GM18861 (cell line): ENCODE measurements at regions not wholly inside any gene's neighbourhood (a gene's known extent, or its start where the extent isn't known, plus 50 kb on each side); places are given as distances from the start of the nearest gene placed in this dataset.

Experiments
- ATAC-seq: cut with Tn5 transposase; IDR thresholded peaks from one replicate; pipeline ENCODE4 v1.9.1; 2021; ENCODE audit not compliant: unreplicated experiment

DNA sequence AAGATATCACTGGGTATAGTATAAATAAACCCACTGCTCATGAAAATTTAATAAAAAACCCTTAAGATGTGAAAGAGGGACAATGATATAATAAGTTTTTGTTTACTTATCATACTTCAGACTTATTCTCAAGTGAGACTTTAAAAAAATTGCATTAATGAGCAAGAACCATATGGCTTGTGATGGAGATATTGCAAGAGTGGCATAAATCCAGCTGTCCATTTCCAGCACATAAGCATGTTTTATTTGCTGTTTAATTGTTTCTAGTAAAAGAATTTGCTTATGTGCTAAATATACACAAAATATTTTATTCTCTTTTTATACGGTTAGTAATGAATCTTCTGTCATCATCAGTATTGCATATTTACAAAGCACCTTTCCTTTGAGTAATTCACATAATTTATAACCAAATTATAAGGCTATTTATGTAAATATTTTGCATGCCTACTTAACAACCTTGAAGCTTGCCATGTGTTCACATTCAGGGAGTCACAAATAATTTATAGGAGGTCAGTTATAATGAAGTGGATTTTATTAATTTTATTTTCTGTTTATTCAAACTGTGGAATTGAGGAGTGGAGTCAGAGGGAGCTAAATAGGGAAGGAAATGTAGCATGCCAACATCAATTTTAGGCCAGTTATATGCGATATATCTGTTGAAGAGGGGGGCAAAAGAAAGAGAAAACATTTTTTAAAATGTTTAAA, 318.5 kb upstream of the CWC22 start:
- ATAC-seq, result no peak

DNA sequence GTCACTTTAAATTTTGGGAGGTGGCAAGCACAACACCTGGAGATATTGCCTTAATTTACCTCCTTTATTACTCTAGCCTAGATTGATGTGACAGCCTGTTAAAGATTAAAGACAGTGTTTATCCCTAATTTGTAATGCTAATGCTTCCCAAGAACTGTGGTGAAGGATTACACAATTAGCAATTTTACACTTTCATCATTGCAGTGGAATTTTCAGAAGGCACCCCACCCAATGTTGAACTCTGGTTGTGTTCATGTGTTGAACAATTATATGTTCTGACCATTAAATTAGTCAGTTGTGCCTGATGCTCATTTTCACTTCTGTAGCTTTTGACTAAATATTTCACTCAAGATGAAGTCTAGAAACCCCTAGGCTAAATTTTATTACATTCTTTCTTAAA, 317.1 kb upstream of the CWC22 start:
- no peak for ATAC-seq

DNA sequence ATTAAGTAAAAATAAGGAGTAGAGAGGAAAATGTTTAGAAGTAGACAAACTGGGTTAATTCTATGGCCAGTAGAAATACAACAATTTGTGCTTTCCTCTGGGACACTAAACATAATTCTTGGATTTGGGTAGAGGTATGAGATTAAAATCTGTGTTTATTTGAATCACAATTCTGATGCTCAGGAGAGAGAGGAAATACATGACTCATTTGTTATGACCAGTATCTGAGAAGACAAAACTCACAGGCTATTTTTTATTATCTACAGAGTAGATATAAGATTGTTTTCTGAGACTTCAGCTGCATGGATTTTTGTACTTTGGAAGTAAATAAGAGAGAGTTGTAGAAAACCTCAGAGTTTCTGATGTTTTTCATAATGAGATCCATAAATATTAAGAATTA, 315.7 kb upstream of the CWC22 start:
- ATAC-seq, result no peak

DNA sequence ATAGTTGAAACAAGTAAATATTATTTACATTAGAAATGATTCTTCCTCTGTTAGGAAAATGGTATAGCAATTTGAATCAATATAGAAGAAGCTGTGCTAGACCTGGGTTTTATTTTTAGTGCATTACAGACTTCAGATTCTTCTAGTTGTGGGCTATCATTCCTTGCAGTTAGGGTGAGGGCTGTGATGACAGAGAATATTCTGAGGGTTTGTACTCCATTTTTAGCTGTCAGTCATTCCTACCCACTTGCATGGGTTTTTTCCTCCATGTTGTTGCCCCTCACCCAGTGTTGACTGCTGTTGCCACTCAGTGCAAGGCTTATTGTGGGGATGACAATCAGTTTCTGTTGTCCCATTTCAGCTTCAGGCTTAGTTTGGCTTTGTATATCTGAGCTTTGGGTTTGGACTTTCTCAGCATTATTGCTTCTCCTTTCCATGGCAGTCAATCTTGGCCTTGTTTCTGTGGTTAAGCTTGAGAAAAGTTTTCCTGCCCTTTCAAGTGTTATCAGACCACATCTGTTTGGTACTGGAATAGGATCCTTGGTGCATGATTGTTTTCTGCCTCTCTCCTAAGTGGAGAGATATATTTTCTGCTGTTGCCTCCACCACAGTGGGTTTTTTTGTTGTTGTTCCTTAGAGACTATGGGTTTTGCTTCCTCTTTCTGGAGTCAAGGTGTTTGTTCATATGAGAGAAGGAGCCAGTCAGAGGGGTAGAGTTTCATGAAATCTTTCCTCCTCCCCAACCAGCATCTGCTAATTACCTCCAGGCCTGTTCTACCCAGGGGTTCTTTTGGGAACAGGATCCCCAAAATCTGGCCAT, 312.7 kb upstream of the CWC22 start:
- peak; percentile 94 for ATAC-seq

DNA sequence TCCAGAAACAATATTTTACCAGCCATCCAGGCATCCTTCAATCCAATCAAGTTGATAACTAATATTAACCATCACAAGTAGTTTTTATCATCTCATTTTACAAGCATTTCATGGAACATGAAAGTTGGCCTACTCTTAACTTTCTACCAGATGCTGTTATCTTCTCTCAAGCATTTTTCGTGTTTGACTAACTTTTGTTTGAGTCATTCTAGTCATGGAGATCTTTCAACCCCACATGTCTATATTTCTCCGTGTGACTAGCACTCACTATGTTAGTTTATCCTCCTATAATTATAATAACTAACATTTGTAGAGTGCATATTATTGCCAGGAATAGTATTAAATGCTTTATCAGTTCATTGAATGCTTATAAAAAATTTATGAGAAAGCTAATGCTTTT, 307.0 kb upstream of the CWC22 start:
- ATAC-seq, result no peak

DNA sequence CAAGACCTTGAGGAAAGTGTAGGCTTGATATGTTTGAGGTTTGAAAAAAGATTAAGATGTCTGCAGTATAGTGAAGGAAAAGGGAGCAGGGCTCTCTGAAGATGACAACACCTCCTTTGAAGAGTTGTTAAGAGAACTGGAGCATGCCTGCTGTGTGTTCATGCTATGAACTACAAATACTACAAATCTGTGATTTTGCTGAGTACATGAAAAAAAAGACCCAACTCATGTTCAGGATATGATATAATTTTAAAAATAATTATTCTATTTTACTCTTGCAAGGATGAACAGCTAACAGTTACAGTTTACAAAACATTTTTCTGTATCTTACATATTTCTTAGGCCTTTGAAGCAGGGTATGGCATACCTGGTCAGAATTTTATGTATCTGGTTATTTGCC, 305.4 kb upstream of the CWC22 start:
- ATAC-seq, result no peak

DNA sequence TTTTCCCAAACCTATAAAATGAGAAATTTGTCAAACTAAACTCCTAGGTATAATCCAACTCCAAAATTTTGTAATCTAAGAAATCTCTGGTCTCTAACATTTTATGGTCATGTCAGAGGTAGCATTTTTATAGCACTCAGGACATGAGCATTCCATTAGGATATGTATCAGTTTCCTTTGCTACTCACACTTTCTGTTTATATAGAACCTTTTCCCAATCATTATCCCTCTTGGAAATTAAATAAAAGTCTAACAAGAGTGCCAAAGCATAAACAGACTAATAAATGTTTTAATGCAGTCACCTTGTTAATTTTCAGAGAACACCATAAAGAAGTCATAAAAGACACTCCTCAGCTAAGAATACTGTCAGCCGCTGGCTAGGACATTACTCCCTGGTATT, 300.0 kb upstream of the CWC22 start:
- ATAC-seq, result no peak

DNA sequence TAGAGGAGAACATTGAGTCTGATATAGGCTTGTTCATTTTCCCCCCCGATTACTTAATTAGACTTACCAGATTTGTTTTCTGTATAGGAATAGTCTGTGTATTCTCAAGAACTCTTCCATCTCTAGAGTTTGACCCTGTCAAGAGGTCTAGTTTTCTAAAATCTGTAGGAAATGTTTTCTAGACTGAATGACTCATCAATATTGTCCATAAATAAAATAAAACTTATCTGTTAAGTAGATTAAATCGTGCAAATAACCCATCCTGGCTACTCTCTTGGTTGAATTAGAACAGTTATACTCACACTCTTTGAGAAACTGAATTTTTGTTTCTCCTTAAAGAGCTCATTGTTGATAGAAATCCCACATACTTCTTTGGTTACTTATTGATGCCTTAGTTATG, 299.2 kb upstream of the CWC22 start:
- no peak for ATAC-seq

DNA sequence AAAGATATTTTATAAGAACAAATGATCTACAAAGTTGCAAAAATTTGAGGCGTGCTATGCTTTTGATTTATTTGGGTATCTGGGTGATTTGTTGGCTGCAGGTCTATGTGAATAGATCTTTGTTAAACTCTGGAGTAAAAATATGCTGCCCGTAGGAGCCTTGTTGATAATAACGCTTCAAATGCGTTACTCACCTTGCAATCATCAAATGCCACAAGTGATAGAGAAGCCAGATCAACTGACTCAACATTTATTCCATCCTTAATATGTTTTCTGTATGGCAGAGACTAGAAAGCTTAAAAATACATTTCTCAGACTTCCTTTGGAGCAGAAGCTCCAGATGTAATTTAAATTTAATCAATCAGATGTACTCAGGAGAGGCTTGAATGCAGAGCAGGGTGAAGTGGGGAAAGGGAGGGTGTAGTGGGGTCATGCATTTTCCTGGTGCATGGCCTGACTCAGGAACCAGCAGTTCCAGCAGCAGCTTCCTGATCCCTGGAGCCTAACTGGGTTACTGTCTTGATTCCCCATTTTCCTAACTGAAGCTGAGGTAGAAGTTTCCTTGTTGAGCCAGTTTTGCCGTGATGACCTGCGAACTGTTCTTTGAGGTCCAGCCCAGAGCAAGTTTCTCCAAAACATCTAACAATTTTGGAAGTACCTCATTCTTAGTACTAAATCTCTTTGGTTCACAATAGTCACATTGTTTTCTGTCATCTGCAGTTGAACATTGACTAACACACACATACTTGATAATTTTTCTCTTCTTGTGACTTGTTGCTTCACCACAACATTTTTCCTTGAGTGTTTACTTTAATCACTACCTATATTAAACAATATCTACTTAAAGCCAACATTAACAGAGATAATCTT, 284.7 kb upstream of the CWC22 start:
- ATAC-seq, result no peak

DNA sequence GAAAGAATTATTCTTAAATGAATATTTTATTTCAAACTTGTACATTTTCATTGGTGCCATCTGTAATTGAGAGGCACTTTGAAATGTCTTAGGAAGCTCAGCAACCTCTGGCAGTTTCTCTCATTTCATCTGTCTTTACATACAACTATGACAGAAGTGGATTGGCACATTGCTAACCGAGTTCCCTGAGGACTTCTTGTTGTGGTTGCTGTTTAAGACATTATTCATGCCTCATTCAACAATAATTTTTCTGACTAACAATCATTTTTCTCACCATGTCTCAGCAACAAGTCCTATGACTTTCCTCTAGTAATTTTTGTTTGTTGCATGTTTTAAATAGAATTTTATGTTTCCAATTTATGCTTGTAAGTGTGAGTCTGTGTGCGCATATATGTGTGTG, 284.0 kb upstream of the CWC22 start:
- no peak for ATAC-seq

DNA sequence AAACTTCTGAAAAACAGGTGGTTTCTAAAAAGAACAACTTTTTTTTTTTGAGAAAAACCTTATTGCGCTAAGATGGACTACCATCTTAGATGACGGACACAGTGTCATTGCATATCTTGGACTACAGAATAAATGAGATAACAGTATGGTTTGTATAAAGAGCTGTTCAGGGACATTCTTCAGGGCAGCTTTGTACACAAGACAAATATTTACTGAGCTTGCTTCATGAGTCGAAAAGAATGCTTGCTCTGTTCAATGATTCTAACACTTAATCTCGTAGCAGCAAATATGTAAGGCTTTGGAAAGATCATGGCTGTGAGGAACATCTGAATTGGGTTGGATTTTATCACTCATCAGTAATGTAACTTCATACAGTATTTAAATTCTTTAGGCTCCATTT, 282.5 kb upstream of the CWC22 start:
- ATAC-seq, result no peak

DNA sequence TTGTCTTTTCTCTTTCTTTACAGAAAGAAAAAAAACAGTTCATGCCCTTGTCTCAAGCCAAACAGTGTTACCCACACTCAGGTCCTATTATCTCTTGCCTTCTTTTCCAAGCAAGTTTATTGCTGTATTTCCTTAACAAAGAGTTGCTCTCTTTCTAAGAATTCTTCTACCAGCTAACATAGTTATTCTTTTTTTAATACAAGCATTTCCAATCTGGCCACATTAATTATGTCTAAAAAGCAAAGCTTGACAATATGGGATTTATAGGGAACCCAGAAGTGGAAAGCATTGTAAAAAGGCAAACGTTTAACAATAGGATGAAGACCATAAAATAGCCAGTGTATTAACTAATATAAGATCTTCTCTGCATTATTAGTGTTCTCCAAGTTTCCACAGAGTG, 272.5 kb upstream of the CWC22 start:
- no peak for ATAC-seq

DNA sequence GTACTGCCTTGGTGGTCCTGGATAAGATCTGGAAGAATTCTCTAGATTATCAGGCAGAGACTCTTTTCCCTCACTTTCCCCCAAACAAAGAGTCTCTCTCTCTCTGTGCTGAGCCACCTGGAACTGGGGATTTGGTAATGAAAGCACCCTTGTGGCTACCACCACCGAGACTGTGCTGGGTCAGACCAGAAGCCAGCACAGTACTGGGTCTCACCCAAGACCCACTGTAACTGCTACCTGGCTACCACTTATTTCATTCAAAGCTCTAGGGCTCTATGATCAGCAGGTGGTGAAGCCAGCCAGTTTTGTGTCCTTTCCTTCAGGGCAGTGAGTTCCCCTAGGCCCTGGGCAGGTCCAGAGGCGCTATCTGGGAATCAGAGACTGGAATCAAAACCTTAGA, 269.6 kb upstream of the CWC22 start:
- ATAC-seq, result no peak

DNA sequence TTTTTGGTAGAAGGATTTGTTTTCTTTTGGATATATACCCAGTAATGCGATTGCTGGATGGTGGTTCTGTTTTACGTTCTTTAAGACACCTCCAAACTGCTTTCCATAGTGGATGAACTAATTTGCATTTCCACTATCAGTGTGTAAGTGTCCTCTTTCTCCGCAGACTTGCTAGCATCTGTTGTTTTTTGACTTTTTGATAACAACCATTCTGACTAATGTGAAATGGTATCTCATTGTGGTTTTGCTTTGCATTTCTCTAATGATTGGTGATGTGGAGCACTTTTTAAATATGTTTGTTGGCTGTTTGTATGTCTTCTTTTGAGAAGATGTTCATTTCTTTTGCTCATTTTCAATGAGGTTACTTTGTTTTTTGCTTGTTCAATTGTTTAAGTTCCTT, 260.9 kb upstream of the CWC22 start:
- ATAC-seq, result no peak

DNA sequence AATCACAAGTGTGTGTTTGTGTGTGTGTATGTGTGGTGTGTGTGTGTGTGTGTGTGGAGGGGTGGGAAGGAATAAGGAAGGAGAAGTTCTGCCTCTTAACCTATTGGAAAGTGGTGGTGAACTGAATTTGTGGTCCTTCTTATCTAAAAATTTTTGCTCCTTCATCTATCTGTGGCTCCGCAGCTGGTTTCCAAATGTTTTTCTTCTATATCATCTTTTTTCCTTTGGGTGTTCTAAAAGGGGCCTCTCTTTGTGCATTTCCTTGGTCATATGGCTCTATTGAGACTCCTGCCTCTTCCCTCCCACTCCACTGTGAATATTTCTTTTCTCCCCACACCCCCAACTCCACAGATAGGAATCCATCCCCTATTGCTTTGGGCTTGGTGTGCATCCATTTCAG, 254.9 kb upstream of the CWC22 start:
- ATAC-seq, result no peak

DNA sequence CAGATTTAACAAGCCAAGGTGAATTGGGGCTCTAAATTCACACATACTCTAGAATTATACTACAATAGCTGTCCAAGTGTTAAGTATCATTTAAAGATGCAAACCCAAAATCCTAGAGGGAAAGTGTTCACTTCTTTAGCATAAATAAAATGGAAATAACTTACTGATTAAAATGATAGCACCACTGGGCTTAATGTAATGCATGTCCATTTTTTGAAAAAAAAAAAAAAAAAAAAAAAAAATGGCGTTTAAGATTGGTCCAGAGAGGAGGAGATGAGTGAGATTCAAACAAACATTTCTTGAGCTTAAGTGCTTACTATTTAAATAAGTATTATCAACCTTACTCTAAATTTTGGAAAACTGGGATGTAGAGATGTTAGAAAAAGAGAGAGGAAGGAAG, 251.5 kb upstream of the CWC22 start:
- ATAC-seq, result no peak

DNA sequence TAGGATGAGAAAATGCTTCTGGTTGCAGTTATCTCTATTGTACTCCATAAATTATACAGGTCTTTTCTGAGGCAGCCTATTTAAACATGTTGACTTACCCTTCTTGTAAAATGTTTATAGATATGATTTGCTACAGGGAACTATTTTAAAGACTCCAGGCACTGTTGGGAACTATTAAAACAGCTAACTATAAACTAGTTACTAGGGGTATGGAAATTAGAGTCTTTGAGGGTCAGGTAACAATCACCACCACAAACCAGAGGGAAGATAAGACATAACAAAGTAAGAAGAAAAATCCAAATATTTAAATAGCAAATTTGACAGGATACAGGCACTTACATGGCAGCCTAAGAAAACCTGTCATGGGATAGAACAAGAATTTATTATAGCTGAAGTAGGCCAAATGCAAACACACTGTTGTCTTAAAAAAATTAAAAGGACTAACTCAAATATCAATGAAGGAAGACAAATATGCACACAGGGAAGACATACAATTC, 251.0 kb upstream of the CWC22 start:
- no peak for ATAC-seq

DNA sequence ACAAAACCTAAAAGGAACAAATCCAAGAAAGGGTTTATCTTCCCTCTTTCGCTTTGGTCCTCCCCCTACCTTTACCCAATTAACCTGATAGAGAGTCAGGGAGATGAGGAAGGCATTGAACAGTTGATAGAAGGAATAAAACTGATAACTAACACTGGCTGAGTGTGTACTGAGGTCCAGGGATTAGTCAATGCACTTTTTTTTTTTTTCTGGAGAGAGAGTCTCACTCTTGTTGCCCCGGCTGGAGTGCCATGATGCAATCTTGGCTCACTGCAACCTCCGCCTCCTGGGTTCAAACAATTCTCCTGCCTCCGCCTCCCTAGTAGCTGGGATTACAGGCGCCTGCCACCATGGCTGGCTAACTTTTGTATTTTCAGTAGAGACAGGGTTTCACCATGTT, 250.2 kb upstream of the CWC22 start:
- no peak for ATAC-seq

DNA sequence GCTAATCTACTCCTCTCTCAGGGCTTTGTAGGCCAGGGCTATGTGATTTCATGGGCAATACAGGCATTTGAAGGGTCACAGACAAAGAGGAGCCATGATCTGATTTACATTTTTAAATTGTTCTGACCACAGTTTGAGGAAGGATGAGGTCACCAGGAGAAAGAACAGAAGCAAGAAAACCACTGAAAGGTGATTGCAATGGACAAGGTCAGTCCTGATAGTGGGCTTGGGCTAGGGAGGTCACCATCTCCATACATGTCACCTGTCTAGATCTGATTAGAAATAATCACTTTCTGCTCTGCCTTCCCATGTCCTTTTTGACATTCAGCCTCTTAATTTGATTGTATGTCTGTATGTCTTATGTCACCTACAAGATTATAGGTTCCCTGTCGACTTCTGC, 248.9 kb upstream of the CWC22 start:
- ATAC-seq, result no peak

DNA sequence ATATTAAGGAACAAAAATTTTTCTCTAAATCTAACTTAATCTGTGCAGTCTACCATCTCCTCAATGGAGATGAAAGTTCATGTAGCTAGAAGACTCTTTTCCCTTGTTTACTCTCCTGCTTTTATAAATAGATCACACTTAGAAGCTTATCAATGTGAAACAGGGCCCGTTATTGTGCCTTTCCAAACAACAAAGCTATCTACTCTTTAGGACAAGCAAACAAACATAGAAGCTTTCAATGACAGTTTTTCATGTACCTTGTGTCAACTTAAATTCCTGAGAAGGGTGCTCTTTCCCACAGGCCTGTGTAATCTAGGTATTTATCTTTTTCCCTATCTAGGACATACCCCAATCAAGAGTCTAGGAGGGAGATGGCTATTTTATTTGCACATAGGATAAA, 247.8 kb upstream of the CWC22 start:
- ATAC-seq, result no peak

DNA sequence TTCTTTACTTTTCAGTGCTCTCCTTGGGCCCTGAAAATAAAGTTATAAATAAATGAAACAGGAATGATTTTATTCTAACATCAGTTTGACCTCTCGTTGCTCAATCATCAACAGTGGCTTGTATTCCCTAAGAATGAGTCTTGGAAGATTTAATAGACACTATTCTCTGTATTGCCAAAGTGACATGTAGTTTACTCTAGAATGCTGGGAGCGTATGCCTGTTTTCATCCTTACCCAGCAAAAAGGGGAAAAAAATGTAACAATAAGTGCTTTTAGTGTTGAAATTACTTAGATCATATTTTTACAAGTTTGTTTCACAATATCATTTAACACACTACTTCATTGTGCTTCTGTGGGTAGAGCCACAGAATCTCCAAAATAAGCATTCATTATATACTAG, 240.6 kb upstream of the CWC22 start:
- ATAC-seq, result no peak

DNA sequence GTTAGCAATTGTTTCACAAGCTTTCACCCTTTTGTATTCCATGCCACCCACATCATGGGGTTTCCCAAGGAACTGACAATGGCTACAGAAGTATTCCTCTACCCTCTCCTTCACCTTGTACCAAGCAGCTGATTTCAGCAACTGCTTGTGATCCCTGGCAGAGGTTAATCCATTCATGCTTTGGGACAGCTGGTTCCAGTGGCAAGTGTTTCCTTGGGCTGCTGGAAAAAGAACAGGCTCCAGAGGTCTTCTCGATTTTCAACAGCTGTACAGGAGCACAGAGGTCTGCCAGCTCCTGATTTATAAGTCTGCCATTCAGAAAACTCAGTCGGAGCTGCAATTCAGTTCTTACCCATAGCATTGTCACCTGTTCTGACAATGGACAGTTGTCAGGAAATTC, 239.2 kb upstream of the CWC22 start:
- no peak for ATAC-seq
